ENCODE measurements at regions not wholly inside any gene's neighbourhood (a gene's known extent, or its start where the extent isn't known, plus 50 kb on each side); places are given as distances from the start of the nearest gene placed in this dataset.

- 0 out of 2 replicates have a peak, but pooled peaks cover 4% of the 10 kb centered on the region for H3K9me2 ChIP-seq (replicated peaks; ENCODE audit: low read depth, low read length)
- H3F3A ChIP-seq (ENCODE audit: low read depth): no peaks in the 10 kb centered on the region
- H3K79me2 ChIP-seq (ENCODE audit: insufficient read depth, low read length): no peaks in the 10 kb centered on the region
- no peak overlapping the region for H3K4me3 ChIP-seq (ENCODE audit: low read length, poor library complexity, severe bottlenecking)
- no peaks in the 10 kb centered on the region for H4K20me1 ChIP-seq (ENCODE audit: insufficient read depth, low read length, poor library complexity, severe bottlenecking)
- no peaks in the 10 kb centered on the region for H3K36me3 ChIP-seq (ENCODE audit: insufficient read depth, low read length)
- H2AFZ ChIP-seq (ENCODE audit: low read length): no peak overlapping the region
- TF ChIP-seq CTCF (conservative IDR thresholded peaks at IDR 0.05; ENCODE audit: low read length) (no peak), EZH2phosphoT487 (IDR thresholded peaks at IDR 0.05; ENCODE audit: borderline replicate concordance) (no peak)
- H3K4me1 ChIP-seq (ENCODE audit: insufficient read depth, low read length, poor library complexity, severe bottlenecking): no peaks in the 10 kb centered on the region
- H3K27me3 ChIP-seq (ENCODE audit: insufficient read depth, low read length, poor library complexity, severe bottlenecking): no peaks in the 10 kb centered on the region
- H3K4me2 ChIP-seq (ENCODE audit: low read depth, low read length, poor library complexity, severe bottlenecking): no peak overlapping the region
- no peak overlapping the region for H3K9ac ChIP-seq (ENCODE audit: low read depth, low read length, poor library complexity, severe bottlenecking)
- no peaks in the 10 kb centered on the region for H3K9me3 ChIP-seq (ENCODE audit: insufficient read depth, low read depth, low read length)
These were observed 181.3 kb downstream of the WDR11 start for GRCh38 chr10:121032460-121032859.

- Histone ChIP-seq H2AFZ (ENCODE audit: low read length) (no peak overlapping the region), H3K36me3 (ENCODE audit: insufficient read depth, low read length) (no peaks in the 10 kb centered on the region), H3K4me1 (ENCODE audit: insufficient read depth, low read length, poor library complexity, severe bottlenecking) (no peaks in the 10 kb centered on the region), H3K4me2 (ENCODE audit: low read depth, low read length, poor library complexity, severe bottlenecking) (no peak overlapping the region), H3K4me3 (ENCODE audit: low read length, poor library complexity, severe bottlenecking) (no peak overlapping the region), H3K27me3 (ENCODE audit: insufficient read depth, low read length, poor library complexity, severe bottlenecking) (no peaks in the 10 kb centered on the region), H3F3A (ENCODE audit: low read depth) (no peaks in the 10 kb centered on the region), H3K9me3 (ENCODE audit: insufficient read depth, low read depth, low read length) (no peaks in the 10 kb centered on the region), H4K20me1 (ENCODE audit: insufficient read depth, low read length, poor library complexity, severe bottlenecking) (no peaks in the 10 kb centered on the region), H3K79me2 (ENCODE audit: insufficient read depth, low read length) (no peaks in the 10 kb centered on the region), H3K9me2 (replicated peaks; ENCODE audit: low read depth, low read length) (0 out of 2 replicates have a peak, but pooled peaks cover 4% of the 10 kb centered on the region), H3K9ac (ENCODE audit: low read depth, low read length, poor library complexity, severe bottlenecking) (no peak overlapping the region)
- TF ChIP-seq CTCF (conservative IDR thresholded peaks at IDR 0.05; ENCODE audit: low read length): no peak
These were observed 182.2 kb downstream of the WDR11 start for GRCh38 chr10:121033366-121033765.

GRCh38 chr10:121036431-121036830, 185.3 kb downstream of the WDR11 start:
- TF ChIP-seq CTCF (conservative IDR thresholded peaks at IDR 0.05; ENCODE audit: low read length) (no peak), EZH2phosphoT487 (IDR thresholded peaks at IDR 0.05; ENCODE audit: borderline replicate concordance) (no peak)
- H3F3A ChIP-seq (ENCODE audit: low read depth): no peaks in the 10 kb centered on the region
- no peak overlapping the region for H3K4me2 ChIP-seq (ENCODE audit: low read depth, low read length, poor library complexity, severe bottlenecking)
- H4K20me1 ChIP-seq (ENCODE audit: insufficient read depth, low read length, poor library complexity, severe bottlenecking): no peaks in the 10 kb centered on the region
- H3K9ac ChIP-seq (ENCODE audit: low read depth, low read length, poor library complexity, severe bottlenecking): no peak overlapping the region
- H3K9me2 ChIP-seq (replicated peaks; ENCODE audit: low read depth, low read length): no peaks in the 10 kb centered on the region
- no peaks in the 10 kb centered on the region for H3K79me2 ChIP-seq (ENCODE audit: insufficient read depth, low read length)
- H3K4me3 ChIP-seq (ENCODE audit: low read length, poor library complexity, severe bottlenecking): no peak overlapping the region
- H3K9me3 ChIP-seq (ENCODE audit: insufficient read depth, low read depth, low read length): no peaks in the 10 kb centered on the region
- H3K27me3 ChIP-seq (ENCODE audit: insufficient read depth, low read length, poor library complexity, severe bottlenecking): no peaks in the 10 kb centered on the region
- H3K4me1 ChIP-seq (ENCODE audit: insufficient read depth, low read length, poor library complexity, severe bottlenecking): no peaks in the 10 kb centered on the region
- no peaks in the 10 kb centered on the region for H3K36me3 ChIP-seq (ENCODE audit: insufficient read depth, low read length)
- no peak overlapping the region for H2AFZ ChIP-seq (ENCODE audit: low read length)
